ENCODE measurements at regions not wholly inside any gene's neighbourhood (a gene's known extent, or its start where the extent isn't known, plus 50 kb on each side); places are given as distances from the start of the nearest gene placed in this dataset.

DNA sequence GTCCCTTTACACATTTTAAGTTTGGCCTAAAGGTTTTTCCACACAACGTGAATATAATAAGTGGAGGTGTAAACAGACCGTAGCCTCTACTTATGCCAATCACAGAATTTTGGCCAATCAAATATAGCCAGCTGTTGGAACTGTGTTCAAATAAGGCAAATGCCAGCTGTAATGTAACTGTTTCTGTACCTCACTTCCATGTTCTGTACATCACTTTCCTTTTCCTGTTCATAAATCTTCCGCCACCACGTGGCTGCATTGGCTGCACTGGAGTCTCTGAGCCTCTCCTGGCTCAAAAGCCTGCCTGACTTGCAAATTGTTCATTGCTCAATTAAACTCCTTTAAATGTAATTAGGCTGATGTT, 105.1 kb upstream of the SMIM31 start:
- no peak for TF ChIP-seq POLR2A (IDR thresholded peaks at IDR 0.05)
- TF ChIP-seq CTCF (IDR thresholded peaks at IDR 0.05), result no peak
- TF ChIP-seq EP300 (IDR thresholded peaks at IDR 0.05), result no peak

All from suprapubic skin (tissue), 3 donors.